Fibroblast of pulmonary artery (primary cell): ENCODE measurements at regions not wholly inside any gene's neighbourhood (a gene's known extent, or its start where the extent isn't known, plus 50 kb on each side); places are given as distances from the start of the nearest gene placed in this dataset.

Experiments used
- DNase-seq: peaks from one replicate; pipeline ENCODE4 v3.0.0-alpha.2; 2010; ENCODE audit warnings: low read depth
- H3K4me3 ChIP-seq: replicated peaks from 2 replicates; pipeline ENCODE4 v1.5.1; 2011; ENCODE audit warnings: low read depth, mild to moderate bottlenecking, control low read depth, low read length, moderate library complexity
- CTCF ChIP-seq: IDR thresholded peaks from 2 replicates; pipeline ENCODE4 v1.5.1; 2011; ENCODE audit warnings: mild to moderate bottlenecking, control low read depth, low read length, inconsistent platforms; ENCODE audit errors: missing control alignments

- TF ChIP-seq CTCF: no peak
- no peak for DNase-seq
- no peak overlapping the region for H3K4me3 ChIP-seq
These were observed 392.5 kb upstream of the RARB start for GRCh38 chr3:25035526-25035925.

GRCh38 chr3:25036633-25037032, 391.4 kb upstream of the RARB start:
- H3K4me3 ChIP-seq: no peak overlapping the region
- no peak for DNase-seq
- TF ChIP-seq CTCF: no peak

- H3K4me3 ChIP-seq: no peak overlapping the region
- no peak for TF ChIP-seq CTCF
- no peak for DNase-seq
These were observed 391.0 kb upstream of the RARB start for GRCh38 chr3:25037049-25037547.

- no peak for TF ChIP-seq CTCF
- DNase-seq: no peak
- H3K4me3 ChIP-seq: no peak overlapping the region
These were observed 389.8 kb upstream of the RARB start for GRCh38 chr3:25038271-25038670.

GRCh38 chr3:25038922-25039321, 389.1 kb upstream of the RARB start:
- no peak for TF ChIP-seq CTCF
- DNase-seq: no peak
- H3K4me3 ChIP-seq: no peak overlapping the region

GRCh38 chr3:25040748-25041147, 387.3 kb upstream of the RARB start:
- no peak overlapping the region for H3K4me3 ChIP-seq
- no peak for DNase-seq
- no peak for TF ChIP-seq CTCF

GRCh38 chr3:25041871-25042584, 386.0 kb upstream of the RARB start:
- no peak for TF ChIP-seq CTCF
- no peak for DNase-seq

More at GRCh38 chr3:25041871-25042584, 386.0 kb upstream of the RARB start:
- H3K4me3 ChIP-seq: no peak overlapping the region
